GM12891 (cell line): ENCODE measurements at regions not wholly inside any gene's neighbourhood (a gene's known extent, or its start where the extent isn't known, plus 50 kb on each side); places are given as distances from the start of the nearest gene placed in this dataset.

ENCODE experiments used
- DNase-seq: peaks from one replicate; pipeline ENCODE4 v3.0.0; 2011; ENCODE audit warnings: low spot score; ENCODE audit not compliant: insufficient read length
- FAIRE-seq: peaks from 2 replicates; lab custom pipeline; 2011; peaks lifted over from hg19 to GRCh38; lab: Jason Lieb, UNC
- PAX5 ChIP-seq: IDR thresholded peaks from 2 replicates; pipeline ENCODE4 v1.6.1; 2011; ENCODE audit warnings: low read length, moderate library complexity, mild to moderate bottlenecking; ENCODE audit not compliant: insufficient read depth, severe bottlenecking
- POLR2A ChIP-seq: IDR thresholded peaks from 2 replicates; pipeline ENCODE4 v1.6.1; 2011; ENCODE audit warnings: low read depth, low read length, control low read depth
- POLR2AphosphoS5 ChIP-seq: IDR thresholded peaks from 2 replicates; pipeline ENCODE4 v1.6.1; 2011; ENCODE audit warnings: low read depth, low read length, control low read depth
- POU2F2 ChIP-seq: IDR thresholded peaks from 2 replicates; pipeline ENCODE4 v1.6.1; 2011; ENCODE audit warnings: low read depth, mild to moderate bottlenecking, control low read depth, low read length, moderate library complexity
- SPI1 ChIP-seq: IDR thresholded peaks from 2 replicates; pipeline ENCODE4 v1.6.1; 2011; ENCODE audit warnings: low read depth, low read length, control low read depth
- TAF1 ChIP-seq: IDR thresholded peaks from 2 replicates; pipeline ENCODE4 v1.6.1; 2011; ENCODE audit warnings: low read depth, low read length, control low read depth

DNA sequence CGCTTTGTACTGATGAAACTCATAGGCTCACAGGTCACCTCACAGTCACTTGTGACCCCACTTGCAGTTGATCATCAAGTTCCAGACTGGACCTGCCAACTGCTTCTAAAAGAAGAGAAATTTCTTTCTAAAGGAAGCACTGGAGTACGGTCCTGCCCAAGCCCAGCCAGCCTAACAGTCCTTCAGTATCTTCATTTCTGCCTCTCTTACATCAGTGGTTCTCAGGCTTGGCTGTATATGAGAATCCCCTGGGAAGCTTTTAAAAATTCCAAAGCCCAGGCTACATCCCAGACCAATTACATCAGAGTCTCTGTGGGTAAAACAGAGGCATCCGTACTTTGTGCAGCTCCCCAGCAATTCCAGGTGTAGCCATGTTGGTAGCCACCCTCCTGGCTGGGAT, 282.1 kb downstream of the NFIB start:
- DNase-seq (no peak), FAIRE-seq (no peak)
- no peak for TF ChIP-seq POU2F2
- no peak for TF ChIP-seq POLR2A
- no peak for TF ChIP-seq TAF1
- no peak for TF ChIP-seq SPI1
- TF ChIP-seq POLR2AphosphoS5: no peak
- no peak for TF ChIP-seq PAX5

DNA sequence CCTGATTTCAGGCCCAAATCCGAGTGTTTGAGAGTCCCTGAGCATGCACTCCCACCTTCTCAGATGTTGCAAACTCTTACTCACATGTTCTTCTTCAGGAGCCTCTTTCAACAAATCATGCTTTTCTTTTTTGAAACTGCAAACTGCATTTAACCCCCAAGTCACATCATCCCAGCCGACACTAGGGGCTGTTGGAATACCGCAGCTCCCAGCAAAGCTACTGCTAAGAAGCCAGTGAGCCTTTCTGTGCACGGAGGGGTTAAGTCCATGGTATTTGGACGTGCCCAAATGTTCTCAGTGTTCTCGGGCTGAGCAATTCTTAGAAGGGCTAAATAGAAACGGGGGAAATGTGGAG, 282.9 kb downstream of the NFIB start:
- FAIRE-seq (no peak), DNase-seq (no peak)
- no peak for TF ChIP-seq POLR2AphosphoS5
- TF ChIP-seq POU2F2: no peak
- no peak for TF ChIP-seq PAX5
- TF ChIP-seq POLR2A: no peak
- no peak for TF ChIP-seq SPI1
- no peak for TF ChIP-seq TAF1

DNA sequence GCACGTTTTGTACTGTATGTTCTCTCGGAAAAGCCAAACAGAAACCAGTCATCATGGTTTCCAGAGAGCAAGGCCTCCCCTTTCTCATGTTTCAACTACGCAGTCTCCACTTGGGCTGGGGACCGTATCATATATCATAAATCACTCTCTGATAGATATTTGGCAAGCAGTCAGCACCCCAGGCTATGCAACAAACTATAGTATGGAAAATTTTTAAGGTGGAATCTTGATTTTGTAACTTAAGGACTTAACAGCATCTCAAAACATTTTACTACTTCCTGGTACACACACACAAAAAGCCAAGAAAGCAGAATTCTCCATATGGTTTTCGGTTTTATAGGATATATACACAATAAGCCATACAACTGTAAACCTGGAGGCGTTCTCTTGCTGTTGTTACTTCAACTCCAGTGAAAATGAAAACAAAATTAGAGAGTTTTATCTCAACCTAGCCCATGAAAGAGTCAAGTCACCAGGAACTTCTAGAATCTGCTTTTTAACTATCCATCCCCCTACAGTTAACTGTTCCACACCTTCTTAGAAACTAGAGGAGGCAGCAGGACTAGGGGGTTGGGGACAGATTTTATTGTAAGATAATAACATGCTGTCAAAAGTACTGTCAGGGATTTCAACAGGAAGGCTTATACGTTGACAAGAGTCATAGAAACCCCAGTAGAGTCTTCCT, 283.4 kb downstream of the NFIB start:
- DNase-seq (no peak), FAIRE-seq (no peak)
- TF ChIP-seq POU2F2 (no peak), SPI1 (no peak)

DNA sequence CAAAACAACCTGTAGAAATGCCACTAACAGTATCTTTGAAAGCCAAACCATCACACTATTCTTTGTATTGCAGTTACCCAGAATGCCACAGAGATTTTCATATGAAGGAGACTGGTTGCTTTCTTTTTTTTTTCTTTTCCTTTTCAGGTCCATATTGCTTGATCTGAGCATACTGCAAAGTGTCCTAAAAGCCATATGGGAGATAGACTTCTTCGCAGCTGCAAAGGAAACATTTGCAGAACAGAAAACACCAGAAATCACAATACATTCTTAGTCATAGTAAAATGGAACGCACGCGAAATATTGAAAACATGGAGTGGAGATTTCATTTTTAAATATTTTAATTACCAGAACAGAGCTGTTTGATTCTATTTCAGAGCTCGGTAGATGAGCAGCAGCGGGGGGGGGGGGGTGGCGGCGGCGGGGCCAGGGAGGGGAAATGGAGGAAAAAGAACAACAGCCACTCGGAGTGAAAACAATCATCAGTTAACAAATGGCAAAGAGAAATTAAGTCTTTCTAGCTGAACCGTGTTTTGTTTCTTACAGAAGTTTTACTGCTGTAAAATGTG, 284.1 kb downstream of the NFIB start:
- TF ChIP-seq SPI1: no peak
- TF ChIP-seq PAX5: no peak
- no peak for TF ChIP-seq POLR2A
- TF ChIP-seq TAF1: no peak
- no peak for TF ChIP-seq POLR2AphosphoS5
- TF ChIP-seq POU2F2: no peak
- no peak for DNase-seq
- no peak for FAIRE-seq

DNA sequence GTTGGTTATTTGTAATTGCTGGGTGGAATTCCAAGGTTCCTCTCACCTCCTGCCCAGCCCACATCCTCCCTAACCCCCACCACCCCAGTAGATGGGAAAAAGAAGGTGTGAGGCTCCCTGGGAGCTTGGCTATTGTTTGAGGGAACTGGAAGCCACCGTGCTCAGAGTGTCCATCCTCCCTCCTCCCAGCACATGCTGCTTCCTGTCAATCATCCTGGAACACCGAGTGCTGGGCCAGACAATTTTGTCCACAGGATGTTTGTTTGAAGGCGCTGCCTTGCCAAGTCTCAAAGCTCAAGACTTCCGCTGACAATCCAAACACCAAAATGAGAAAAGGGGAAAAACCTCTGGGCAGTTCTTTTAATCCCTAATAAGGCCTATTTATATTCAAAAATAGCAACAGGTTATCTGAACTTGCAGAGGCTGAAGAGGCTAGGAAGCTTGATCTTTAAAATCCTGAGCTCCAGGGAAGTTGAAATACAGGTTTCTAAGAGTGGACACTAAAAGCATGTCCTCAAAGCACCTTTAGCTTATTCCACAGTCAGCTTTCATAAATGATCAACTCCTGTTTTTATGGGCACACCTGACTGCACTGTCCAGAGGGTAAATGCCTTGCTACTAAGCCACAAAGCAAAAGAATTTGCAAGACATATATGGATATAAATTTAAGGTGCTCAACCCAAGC, 286.7 kb downstream of the NFIB start:
- TF ChIP-seq PAX5 (no peak), POLR2A (no peak), POU2F2 (no peak), SPI1 (no peak), POLR2AphosphoS5 (no peak), TAF1 (no peak)
- DNase-seq (no peak), FAIRE-seq (no peak)

DNA sequence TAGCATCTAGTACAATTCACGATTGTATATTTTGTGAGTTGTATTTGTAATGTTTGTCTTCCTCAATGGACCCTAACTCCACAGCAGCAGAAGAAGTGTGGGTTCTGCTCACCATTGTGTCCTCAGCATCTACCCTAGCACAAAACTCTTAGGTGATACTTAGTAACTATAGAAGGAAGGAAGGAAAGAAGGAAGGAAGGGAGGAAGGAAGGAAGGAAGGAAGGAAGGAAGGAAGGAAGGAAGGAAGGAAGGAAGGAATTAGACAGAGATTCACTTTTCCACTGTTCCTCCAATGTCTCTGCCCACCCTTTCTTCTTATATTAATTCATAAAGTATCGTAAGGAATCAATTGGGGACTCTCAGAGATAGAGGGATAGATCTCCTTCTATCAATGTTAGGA, 288.2 kb downstream of the NFIB start:
- TF ChIP-seq POLR2A (no peak), SPI1 (no peak), TAF1 (no peak), PAX5 (no peak), POU2F2 (no peak), POLR2AphosphoS5 (no peak)
- FAIRE-seq (no peak), DNase-seq (no peak)

DNA sequence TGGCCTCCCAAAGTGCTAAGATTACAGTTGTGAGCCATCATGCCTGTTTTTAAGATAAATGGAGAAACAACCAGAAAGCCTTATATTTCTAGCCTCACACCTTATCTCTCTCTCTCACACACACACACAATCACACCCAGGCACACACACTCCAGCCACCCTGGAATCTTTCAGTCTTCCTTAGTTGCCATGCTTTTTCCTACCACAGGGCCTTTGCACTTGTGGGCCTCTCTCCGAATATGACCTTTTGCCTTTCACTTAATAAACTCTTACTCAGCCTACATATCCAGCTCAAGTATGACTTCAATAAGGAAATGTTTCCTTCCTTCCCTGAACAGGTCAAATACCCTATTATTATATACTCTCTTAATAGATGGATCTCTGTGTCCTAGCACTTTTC, 290.7 kb downstream of the NFIB start:
- DNase-seq: no peak
- TF ChIP-seq PAX5 (no peak), TAF1 (no peak), SPI1 (no peak), POLR2A (no peak), POU2F2 (no peak), POLR2AphosphoS5 (no peak)
- no peak for FAIRE-seq

DNA sequence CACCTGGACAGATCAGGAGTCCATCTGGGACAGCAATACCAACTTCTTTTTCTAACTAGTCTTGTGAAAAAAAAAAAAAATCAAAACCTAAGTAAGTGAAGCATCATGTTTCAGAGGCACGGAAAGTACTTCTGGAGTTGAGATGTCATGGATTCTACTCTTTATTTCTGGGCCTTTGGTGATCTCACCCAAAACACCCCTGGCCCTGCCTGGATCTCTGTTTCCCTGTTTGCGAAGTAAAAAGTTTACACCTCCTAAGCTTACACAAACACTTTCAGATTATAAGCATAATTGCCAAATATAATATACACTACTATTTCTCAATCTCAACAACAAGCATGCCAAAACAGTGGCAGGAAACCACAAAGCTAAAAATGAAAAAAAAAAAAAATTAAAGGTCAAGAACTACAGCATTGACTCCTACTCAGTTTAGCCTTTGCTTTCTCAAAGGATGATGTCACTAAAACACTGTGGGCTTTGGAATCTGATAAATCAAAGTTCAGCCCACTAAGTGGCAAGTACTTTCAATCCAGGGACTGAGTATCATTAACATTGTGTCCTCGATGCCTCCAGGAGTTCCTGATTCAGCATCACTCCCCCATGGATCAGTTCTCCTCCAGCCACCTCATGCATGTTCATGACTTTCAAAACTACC, 291.9 kb downstream of the NFIB start:
- FAIRE-seq (no peak), DNase-seq (no peak)
- TF ChIP-seq POLR2AphosphoS5 (no peak), TAF1 (no peak), SPI1 (no peak), POLR2A (no peak), POU2F2 (no peak), PAX5 (no peak)

DNA sequence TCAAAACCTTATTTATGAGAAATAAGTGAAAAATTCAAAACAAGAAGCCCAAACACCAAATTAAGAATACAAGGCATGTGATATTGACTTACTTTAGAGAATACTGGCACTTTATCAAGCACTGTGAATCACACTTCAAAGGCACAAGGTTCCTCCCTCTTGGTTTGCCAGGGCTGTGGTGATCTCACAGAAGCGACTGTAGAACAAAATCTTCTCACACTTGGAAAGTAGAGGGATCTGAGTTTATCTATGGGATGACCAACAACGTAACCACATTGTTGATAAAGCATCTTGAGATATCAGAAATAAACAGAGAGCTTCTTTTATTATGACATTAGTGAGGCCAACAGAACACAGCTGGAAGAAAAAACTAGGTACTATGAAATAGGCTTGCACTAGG, 295.9 kb downstream of the NFIB start:
- DNase-seq: no peak
- FAIRE-seq: no peak
- TF ChIP-seq POU2F2: no peak
- TF ChIP-seq SPI1: no peak
- no peak for TF ChIP-seq PAX5
- no peak for TF ChIP-seq POLR2AphosphoS5
- no peak for TF ChIP-seq POLR2A
- TF ChIP-seq TAF1: no peak
